Right lung (tissue), 2 donors: ENCODE measurements at regions not wholly inside any gene's neighbourhood (a gene's known extent, or its start where the extent isn't known, plus 50 kb on each side); places are given as distances from the start of the nearest gene placed in this dataset.
A peak's percentile ranks its signal among the peaks of the same experiment; 100 is the strongest.
"Not testable (repeated sequence)": the region's sequence is repeated elsewhere in the genome, so short reads cannot be mapped to it uniquely, and the experiment has no call there.

Experiments used
- DNase-seq, 2 donors: peaks; one replicate each; pipeline ENCODE4 v3.0.0-alpha.2; 2013

- DNase-seq: no peak
These were observed 92.9 kb upstream of the FGGY start for GRCh38 chr1:59204001-59204400.

GRCh38 chr1:59206616-59207015 is 90.3 kb upstream of the FGGY start:
- DNase-seq: not testable (repeated sequence)

GRCh38 chr1:59210430-59210829 is 86.5 kb upstream of the FGGY start:
- DNase-seq: not testable (repeated sequence)

GRCh38 chr1:59212706-59213105 is 84.2 kb upstream of the FGGY start:
- no peak for DNase-seq

GRCh38 chr1:59214248-59215208 is 82.4 kb upstream of the FGGY start:
- DNase-seq: peak; percentile 45 to 52

GRCh38 chr1:59215766-59216291 is 81.1 kb upstream of the FGGY start:
- DNase-seq: no peak

- DNase-seq: not testable (repeated sequence)
These were observed 79.5 kb upstream of the FGGY start for GRCh38 chr1:59217439-59217838.

- no peak for DNase-seq
These were observed 78.2 kb upstream of the FGGY start for GRCh38 chr1:59218521-59219236.

GRCh38 chr1:59219916-59220315 is 77.0 kb upstream of the FGGY start:
- no peak for DNase-seq

GRCh38 chr1:59220356-59220755 is 76.5 kb upstream of the FGGY start:
- no peak for DNase-seq

- DNase-seq: no peak
These were observed 73.7 kb upstream of the FGGY start for GRCh38 chr1:59223198-59223597.

GRCh38 chr1:59223989-59224634 is 72.8 kb upstream of the FGGY start:
- DNase-seq: no peak

- no peak for DNase-seq
These were observed 71.1 kb upstream of the FGGY start for GRCh38 chr1:59225594-59226316.

GRCh38 chr1:59229138-59229537 is 67.8 kb upstream of the FGGY start:
- DNase-seq: peak; percentile 49 to 60

- DNase-seq: no peak
These were observed 66.3 kb upstream of the FGGY start for GRCh38 chr1:59230622-59231021.

GRCh38 chr1:59232216-59232615 is 64.7 kb upstream of the FGGY start:
- peak in 1 of 2 donors; percentile 58 for DNase-seq

GRCh38 chr1:59233444-59233843 is 63.5 kb upstream of the FGGY start:
- DNase-seq: no peak

- DNase-seq: no peak
These were observed 60.0 kb upstream of the FGGY start for GRCh38 chr1:59236721-59237545.

GRCh38 chr1:59237900-59238299 is 59.0 kb upstream of the FGGY start:
- no peak for DNase-seq

GRCh38 chr1:59238333-59238934 is 58.5 kb upstream of the FGGY start:
- no peak for DNase-seq
